Activated CD4-positive, alpha-beta T cell treated with anti-CD3 and anti-CD28 coated beads, Interleukin-2, amount 10 ng/mL, durations not matched to agents 24 days and 14 days (primary cell): ENCODE measurements at regions not wholly inside any gene's neighbourhood (a gene's known extent, or its start where the extent isn't known, plus 50 kb on each side); places are given as distances from the start of the nearest gene placed in this dataset.

Source experiments
- DNase-seq: peaks from one replicate; pipeline ENCODE4 v3.0.0; 2022
- H3K27ac Mint-ChIP-seq: one replicate; pipeline ENCODE4 v1.8.0; 2022; ENCODE audit warnings: mild to moderate bottlenecking, mixed read lengths
- H3K27me3 Mint-ChIP-seq: one replicate; pipeline ENCODE4 v1.8.0; 2022; ENCODE audit warnings: mixed read lengths
- H3K36me3 Mint-ChIP-seq: one replicate; pipeline ENCODE4 v1.8.0; 2022; ENCODE audit warnings: low read depth, mild to moderate bottlenecking, mixed read lengths
- H3K4me1 Mint-ChIP-seq: one replicate; pipeline ENCODE4 v1.8.0; 2021; ENCODE audit warnings: mixed read lengths
- H3K4me3 Mint-ChIP-seq: one replicate; pipeline ENCODE4 v1.8.0; 2022; ENCODE audit warnings: mild to moderate bottlenecking, moderate library complexity, mixed read lengths
- H3K9me3 Mint-ChIP-seq: one replicate; pipeline ENCODE4 v1.8.0; 2021; ENCODE audit warnings: mixed read lengths
- intact Hi-C: fragments of 100-400 bp; cut with micrococcal nuclease; formaldehyde crosslinking; loops from one replicate; pipeline ENCODE4 v1.15.1; 2023

DNA sequence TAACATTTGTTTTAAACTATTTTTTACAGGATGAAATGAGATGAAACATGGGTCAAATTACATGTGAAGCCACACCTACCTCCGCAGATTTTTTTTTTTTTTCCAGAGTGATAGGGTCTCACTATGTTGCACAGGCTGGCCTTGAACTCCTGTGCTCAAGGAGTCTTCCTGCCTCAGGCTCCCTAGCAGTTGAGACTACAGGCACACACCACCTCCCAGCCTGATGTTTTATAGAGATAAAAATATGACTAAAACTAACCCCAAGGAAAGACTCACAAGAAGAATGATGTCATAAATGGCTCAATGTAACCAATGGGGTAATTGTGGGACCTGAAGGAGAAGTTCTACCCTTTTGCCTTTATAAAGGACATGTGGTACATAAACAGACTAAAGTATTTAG, 52.3 kb upstream of the SOX6 start:
- no peak for DNase-seq
- no peak overlapping the region for H3K27ac Mint-ChIP-seq
- no peaks in the 10 kb centered on the region for H3K27me3 Mint-ChIP-seq
- no peak overlapping the region for H3K4me3 Mint-ChIP-seq
- no peaks in the 10 kb centered on the region for H3K36me3 Mint-ChIP-seq
- H3K9me3 Mint-ChIP-seq = no peaks in the 10 kb centered on the region
- H3K4me1 Mint-ChIP-seq = peaks cover 2% of the 10 kb centered on the region
- intact Hi-C loops = no loop called here

DNA sequence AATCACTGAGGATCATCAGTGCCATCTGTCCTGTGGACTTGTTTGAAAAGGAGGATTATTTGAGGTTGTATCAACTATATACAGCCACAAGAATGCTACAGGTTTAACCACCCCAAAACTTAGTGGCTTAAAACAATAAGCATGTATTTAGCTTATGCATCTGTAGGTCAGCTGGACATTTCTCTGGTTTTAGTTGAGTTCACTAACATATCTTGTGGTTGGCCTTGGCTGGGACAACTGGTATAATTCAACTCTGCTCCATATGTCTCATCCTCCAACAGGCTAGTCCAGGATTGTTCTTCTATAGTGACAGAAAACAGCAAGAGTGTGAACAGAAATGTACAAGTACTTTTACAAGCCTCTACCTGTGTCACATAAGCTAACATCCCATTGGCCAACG, 49.9 kb upstream of the SOX6 start:
- Mint-ChIP-seq H3K27ac (no peak overlapping the region), H3K4me1 (no peaks in the 10 kb centered on the region), H3K9me3 (no peaks in the 10 kb centered on the region)

More for the DNA sequence above, 49.9 kb upstream of the SOX6 start:
- H3K27me3 Mint-ChIP-seq = no peaks in the 10 kb centered on the region
- intact Hi-C loops = no loop called here
- no peaks in the 10 kb centered on the region for H3K36me3 Mint-ChIP-seq
- H3K4me3 Mint-ChIP-seq = no peak overlapping the region
- DNase-seq = no peak
